Loucy (cell line): ENCODE measurements at regions not wholly inside any gene's neighbourhood (a gene's known extent, or its start where the extent isn't known, plus 50 kb on each side); places are given as distances from the start of the nearest gene placed in this dataset.
A peak's percentile ranks its signal among the peaks of the same experiment; 100 is the strongest.

Source experiments
- H2AFZ ChIP-seq: fragments of 200-600 bp; sonication (generic); 2 replicates; pipeline ENCODE4 v1.6.0; 2016; ENCODE audit warnings: antibody characterized with exemption, mild to moderate bottlenecking, low read length, moderate library complexity
- H3F3A ChIP-seq: fragments of 200-600 bp; 2 replicates; pipeline ENCODE4 v1.6.0; 2016; ENCODE audit warnings: antibody characterized with exemption, low read depth, mild to moderate bottlenecking
- H3K27me3 ChIP-seq: fragments of 200-600 bp; sonication (generic); 2 replicates; pipeline ENCODE4 v1.6.1; 2014; ENCODE audit warnings: low read length, mild to moderate bottlenecking; ENCODE audit not compliant: insufficient read depth, poor library complexity, severe bottlenecking
- H3K36me3 ChIP-seq: fragments of 200-600 bp; sonication (generic); 2 replicates; pipeline ENCODE4 v1.6.1; 2016; ENCODE audit warnings: low read length; ENCODE audit not compliant: insufficient read depth
- H3K4me1 ChIP-seq: fragments of 200-600 bp; sonication (generic); 2 replicates; pipeline ENCODE4 v1.5.1; 2014; ENCODE audit warnings: low read length, mild to moderate bottlenecking; ENCODE audit not compliant: insufficient read depth, poor library complexity, severe bottlenecking
- H3K4me2 ChIP-seq: fragments of 200-600 bp; sonication (generic); 2 replicates; pipeline ENCODE4 v1.6.0; 2014; ENCODE audit warnings: antibody characterized with exemption, low read length, low read depth, mild to moderate bottlenecking; ENCODE audit not compliant: poor library complexity, severe bottlenecking
- H3K4me3 ChIP-seq: fragments of 200-600 bp; sonication (generic); 2 replicates; pipeline ENCODE4 v1.5.1; 2014; ENCODE audit warnings: low read length, mild to moderate bottlenecking, mixed read lengths; ENCODE audit not compliant: poor library complexity, severe bottlenecking
- H3K79me2 ChIP-seq: fragments of 200-600 bp; sonication (generic); 2 replicates; pipeline ENCODE4 v1.6.1; 2014; ENCODE audit warnings: low read length; ENCODE audit not compliant: insufficient read depth
- H3K9ac ChIP-seq: fragments of 200-600 bp; sonication (generic); 2 replicates; pipeline ENCODE4 v1.6.0; 2014; ENCODE audit warnings: mild to moderate bottlenecking, low read depth, low read length, moderate library complexity; ENCODE audit not compliant: poor library complexity, severe bottlenecking
- H3K9me2 ChIP-seq: fragments of 200-600 bp; sonication (generic); replicated peaks from 2 replicates; pipeline ENCODE4 v1.6.1; 2016; ENCODE audit warnings: low read depth, low read length, mixed read lengths
- H3K9me3 ChIP-seq: fragments of 200-600 bp; sonication (generic); 2 replicates; pipeline ENCODE4 v1.6.1; 2014; ENCODE audit warnings: mild to moderate bottlenecking, antibody characterized with exemption, low read length, low read depth; ENCODE audit not compliant: insufficient read depth
- H4K20me1 ChIP-seq: fragments of 200-600 bp; sonication (generic); 2 replicates; pipeline ENCODE4 v1.6.0; 2014; ENCODE audit warnings: antibody characterized with exemption, low read length, mild to moderate bottlenecking; ENCODE audit not compliant: insufficient read depth, poor library complexity, severe bottlenecking
- CTCF ChIP-seq: fragments of 200-600 bp; sonication (generic); conservative IDR thresholded peaks from 2 replicates; pipeline ENCODE4 v1.5.1; 2014; ENCODE audit warnings: mild to moderate bottlenecking, antibody characterized with exemption, low read length
- EZH2phosphoT487 ChIP-seq: fragments of 200-600 bp; IDR thresholded peaks from 2 replicates; pipeline ENCODE4 v1.6.1; 2018; ENCODE audit warnings: antibody characterized with exemption, mild to moderate bottlenecking, moderate library complexity, borderline replicate concordance

- Histone ChIP-seq H3K4me2 (peak overlapping the region; percentile 85), H2AFZ (peak overlapping the region; percentile 100)
These were observed 90.2 kb downstream of the FAM161A start for GRCh38 chr2:61763605-61764034.

GRCh38 chr2:61762292-61762691, 91.6 kb downstream of the FAM161A start:
- Histone ChIP-seq H3K4me1 (no peaks in the 10 kb centered on the region), H4K20me1 (no peaks in the 10 kb centered on the region), H3K9me2 (no peaks in the 10 kb centered on the region), H3K27me3 (no peaks in the 10 kb centered on the region), H3K9me3 (no peaks in the 10 kb centered on the region), H3K36me3 (no peaks in the 10 kb centered on the region), H3F3A (no peaks in the 10 kb centered on the region), H3K79me2 (no peaks in the 10 kb centered on the region), H3K9ac (no peak overlapping the region), H2AFZ (no peak overlapping the region), H3K4me2 (no peak overlapping the region), H3K4me3 (no peak overlapping the region)
- TF ChIP-seq EZH2phosphoT487 (no peak), CTCF (no peak)

More at GRCh38 chr2:61763605-61764034, 90.2 kb downstream of the FAM161A start:
- Histone ChIP-seq H3K4me3 (peak overlapping the region; percentile 85), H3F3A (no peaks in the 10 kb centered on the region), H3K4me1 (no peaks in the 10 kb centered on the region), H3K9ac (peak overlapping the region; percentile 67), H3K79me2 (no peaks in the 10 kb centered on the region), H3K9me3 (no peaks in the 10 kb centered on the region), H3K27me3 (no peaks in the 10 kb centered on the region), H4K20me1 (no peaks in the 10 kb centered on the region), H3K9me2 (no peaks in the 10 kb centered on the region), H3K36me3 (no peaks in the 10 kb centered on the region)
- no peak for TF ChIP-seq CTCF
- no peak for TF ChIP-seq EZH2phosphoT487

GRCh38 chr2:61759718-61760117, 94.1 kb downstream of the FAM161A start:
- no peaks in the 10 kb centered on the region for H3K9me3 ChIP-seq
- H3K4me3 ChIP-seq, result no peak overlapping the region
- H3K9me2 ChIP-seq, result no peaks in the 10 kb centered on the region
- no peaks in the 10 kb centered on the region for H4K20me1 ChIP-seq
- no peaks in the 10 kb centered on the region for H3K27me3 ChIP-seq
- no peak for TF ChIP-seq EZH2phosphoT487
- no peak for TF ChIP-seq CTCF
- no peaks in the 10 kb centered on the region for H3F3A ChIP-seq
- H3K9ac ChIP-seq, result no peak overlapping the region
- H3K4me2 ChIP-seq, result no peak overlapping the region
- no peaks in the 10 kb centered on the region for H3K4me1 ChIP-seq
- no peak overlapping the region for H2AFZ ChIP-seq
- H3K79me2 ChIP-seq, result no peaks in the 10 kb centered on the region
- no peaks in the 10 kb centered on the region for H3K36me3 ChIP-seq
